ENCODE measurements at regions not wholly inside any gene's neighbourhood (a gene's known extent, or its start where the extent isn't known, plus 50 kb on each side); places are given as distances from the start of the nearest gene placed in this dataset.

GRCh38 chr5:171681677-171682076, 103.9 kb upstream of the SMIM23 start:
- no peak for FAIRE-seq
- peak; percentile 12 for DNase-seq (ENCODE audit: insufficient read length, low spot score)
- TF ChIP-seq POLR2A (IDR thresholded peaks at IDR 0.05; ENCODE audit: low read depth, low read length): no peak

GRCh38 chr5:171682801-171683200, 102.8 kb upstream of the SMIM23 start:
- no peak for TF ChIP-seq POLR2A (IDR thresholded peaks at IDR 0.05; ENCODE audit: low read depth, low read length)
- no peak for DNase-seq (ENCODE audit: insufficient read length, low spot score)
- no peak for FAIRE-seq

GRCh38 chr5:171684169-171684568, 101.4 kb upstream of the SMIM23 start:
- FAIRE-seq: no peak
- DNase-seq (ENCODE audit: insufficient read length, low spot score): no peak
- TF ChIP-seq POLR2A (IDR thresholded peaks at IDR 0.05; ENCODE audit: low read depth, low read length): no peak

GRCh38 chr5:171688696-171689495, 96.7 kb upstream of the SMIM23 start:
- TF ChIP-seq POLR2A (IDR thresholded peaks at IDR 0.05; ENCODE audit: low read depth, low read length): no peak
- DNase-seq (ENCODE audit: insufficient read length, low spot score) (no peak), FAIRE-seq (no peak)

- DNase-seq (ENCODE audit: insufficient read length, low spot score): no peak
- no peak for TF ChIP-seq POLR2A (IDR thresholded peaks at IDR 0.05; ENCODE audit: low read depth, low read length)
- FAIRE-seq: no peak
Observed at GRCh38 chr5:171689853-171690417, 95.7 kb upstream of the SMIM23 start.

- FAIRE-seq: no peak
- TF ChIP-seq POLR2A (IDR thresholded peaks at IDR 0.05; ENCODE audit: low read depth, low read length): no peak
- DNase-seq (ENCODE audit: insufficient read length, low spot score): no peak
Observed at GRCh38 chr5:171692107-171692506, 93.5 kb upstream of the SMIM23 start.

GRCh38 chr5:171692936-171693335, 92.7 kb upstream of the SMIM23 start:
- DNase-seq (ENCODE audit: insufficient read length, low spot score) (no peak), FAIRE-seq (no peak)
- no peak for TF ChIP-seq POLR2A (IDR thresholded peaks at IDR 0.05; ENCODE audit: low read depth, low read length)

GRCh38 chr5:171693412-171693811, 92.2 kb upstream of the SMIM23 start:
- no peak for TF ChIP-seq POLR2A (IDR thresholded peaks at IDR 0.05; ENCODE audit: low read depth, low read length)
- FAIRE-seq: no peak
- DNase-seq (ENCODE audit: insufficient read length, low spot score): no peak

GRCh38 chr5:171695804-171696203, 89.8 kb upstream of the SMIM23 start:
- DNase-seq (ENCODE audit: insufficient read length, low spot score) (no peak), FAIRE-seq (no peak)
- no peak for TF ChIP-seq POLR2A (IDR thresholded peaks at IDR 0.05; ENCODE audit: low read depth, low read length)

- FAIRE-seq (no peak), DNase-seq (ENCODE audit: insufficient read length, low spot score) (no peak)
- TF ChIP-seq POLR2A (IDR thresholded peaks at IDR 0.05; ENCODE audit: low read depth, low read length): no peak
Observed at GRCh38 chr5:171697221-171698102, 88.2 kb upstream of the SMIM23 start.

- no peak for TF ChIP-seq POLR2A (IDR thresholded peaks at IDR 0.05; ENCODE audit: low read depth, low read length)
- FAIRE-seq: no peak
- no peak for DNase-seq (ENCODE audit: insufficient read length, low spot score)
Observed at GRCh38 chr5:171700318-171700912, 85.2 kb upstream of the SMIM23 start.

GRCh38 chr5:171701100-171701541, 84.5 kb upstream of the SMIM23 start:
- TF ChIP-seq POLR2A (IDR thresholded peaks at IDR 0.05; ENCODE audit: low read depth, low read length): no peak
- no peak for FAIRE-seq
- no peak for DNase-seq (ENCODE audit: insufficient read length, low spot score)

- no peak for TF ChIP-seq POLR2A (IDR thresholded peaks at IDR 0.05; ENCODE audit: low read depth, low read length)
- FAIRE-seq (no peak), DNase-seq (ENCODE audit: insufficient read length, low spot score) (no peak)
Observed at GRCh38 chr5:171702135-171702770, 83.4 kb upstream of the SMIM23 start.
